Keratinocyte (primary cell): ENCODE measurements at regions not wholly inside any gene's neighbourhood (a gene's known extent, or its start where the extent isn't known, plus 50 kb on each side); places are given as distances from the start of the nearest gene placed in this dataset.

Experiments used
- DNase-seq: peaks from one replicate; pipeline ENCODE4 v3.0.0-alpha.2; 2011; ENCODE audit warnings: low read depth, missing footprints, low spot score
- FAIRE-seq: peaks from 2 replicates; lab custom pipeline; 2011; peaks lifted over from hg19 to GRCh38; lab: Jason Lieb, UNC
- H2AFZ ChIP-seq: 2 replicates; pipeline ENCODE4 v1.6.0; 2012; ENCODE audit warnings: low read length, control low read depth, inconsistent platforms; ENCODE audit not compliant: control insufficient read depth
- H3K27ac ChIP-seq: 2 replicates; pipeline ENCODE4 v1.5.1; 2011; ENCODE audit warnings: low read length; ENCODE audit not compliant: control insufficient read depth, insufficient read depth
- H3K27me3 ChIP-seq: 3 replicates; pipeline ENCODE4 v1.6.0; 2011; ENCODE audit warnings: low read length; ENCODE audit not compliant: control insufficient read depth, insufficient read depth; ENCODE audit errors: extremely low read depth
- H3K36me3 ChIP-seq, 2 experiments: 2 replicates in 1 of 2; 3 replicates in 1 of 2; pipeline ENCODE4 v1.5.1; 2011; ENCODE audit warnings: low read length in 2 of 2, mild to moderate bottlenecking in 1 of 2; ENCODE audit not compliant: control insufficient read depth in 2 of 2, insufficient read depth in 2 of 2; ENCODE audit errors: extremely low read depth in 1 of 2
- H3K4me1 ChIP-seq: 3 replicates; pipeline ENCODE4 v1.5.1; 2011; ENCODE audit warnings: low read length; ENCODE audit not compliant: control insufficient read depth, insufficient read depth; ENCODE audit errors: extremely low read depth
- H3K4me2 ChIP-seq: 3 replicates; pipeline ENCODE4 v1.6.0; 2011; ENCODE audit warnings: low read depth, low read length; ENCODE audit not compliant: control insufficient read depth, insufficient read depth; ENCODE audit errors: extremely low read depth
- H3K4me3 ChIP-seq, 3 experiments: fragments of 200-600 bp in 1 of 3; sonication (generic) in 1 of 3; 2 replicates in 2 of 3; 3 replicates in 1 of 3; pipeline ENCODE4 v1.5.1; 2011 to 2016; ENCODE audit warnings: low read length in 3 of 3, mild to moderate bottlenecking in 3 of 3, control low read depth in 2 of 3, inconsistent platforms in 1 of 3, low read depth in 1 of 3, mixed read lengths in 1 of 3, mixed run types in 1 of 3, moderate library complexity in 1 of 3; ENCODE audit not compliant: control insufficient read depth in 2 of 3, insufficient read depth in 2 of 3; ENCODE audit errors: extremely low read depth in 1 of 3
- H3K79me2 ChIP-seq: 2 replicates; pipeline ENCODE4 v1.6.0; 2012; ENCODE audit warnings: low read length; ENCODE audit not compliant: control insufficient read depth, insufficient read depth
- H3K9ac ChIP-seq: 3 replicates; pipeline ENCODE4 v1.6.0; 2011; ENCODE audit warnings: low read length; ENCODE audit not compliant: control insufficient read depth, insufficient read depth; ENCODE audit errors: extremely low read depth
- H3K9me1 ChIP-seq: 3 replicates; pipeline ENCODE4 v1.6.0; 2011; ENCODE audit warnings: low read length; ENCODE audit not compliant: control insufficient read depth, insufficient read depth; ENCODE audit errors: extremely low read depth
- H3K9me3 ChIP-seq: 2 replicates; pipeline ENCODE4 v1.5.1; 2012; ENCODE audit warnings: low read depth, low read length; ENCODE audit not compliant: control insufficient read depth
- H4K20me1 ChIP-seq: 3 replicates; pipeline ENCODE4 v1.6.0; 2011; ENCODE audit warnings: low read length; ENCODE audit not compliant: control insufficient read depth, insufficient read depth; ENCODE audit errors: extremely low read depth
- EZH2 ChIP-seq: IDR thresholded peaks from one replicate; pipeline ENCODE4 v1.6.1; 2012; ENCODE audit warnings: inconsistent platforms, mild to moderate bottlenecking, low read length, moderate library complexity
- dilution Hi-C: fragments of 300-500 bp; cut with MboI; formaldehyde crosslinking; loops from one replicate; pipeline ENCODE4 v1.7.0; 2020; ENCODE audit warnings: low sequenced_read_pairs; ENCODE audit not compliant: extremely low pct_ligation_motif_present
- TF ChIP-seq, protein P1 (sequence below), 3 experiments: IDR thresholded peaks in 1 of 3; conservative IDR thresholded peaks in 1 of 3; optimal IDR thresholded peaks in 1 of 3; 2 replicates in 2 of 3; 3 replicates in 1 of 3; pipeline versions ENCODE3 to v1.5.1; 2011; ENCODE audit warnings: low read length in 3 of 3, mild to moderate bottlenecking in 3 of 3, moderate library complexity in 2 of 3, control low read depth in 1 of 3, inconsistent platforms in 1 of 3; ENCODE audit not compliant: insufficient read depth in 2 of 3; ENCODE audit errors: extremely low read depth in 1 of 3

DNA sequence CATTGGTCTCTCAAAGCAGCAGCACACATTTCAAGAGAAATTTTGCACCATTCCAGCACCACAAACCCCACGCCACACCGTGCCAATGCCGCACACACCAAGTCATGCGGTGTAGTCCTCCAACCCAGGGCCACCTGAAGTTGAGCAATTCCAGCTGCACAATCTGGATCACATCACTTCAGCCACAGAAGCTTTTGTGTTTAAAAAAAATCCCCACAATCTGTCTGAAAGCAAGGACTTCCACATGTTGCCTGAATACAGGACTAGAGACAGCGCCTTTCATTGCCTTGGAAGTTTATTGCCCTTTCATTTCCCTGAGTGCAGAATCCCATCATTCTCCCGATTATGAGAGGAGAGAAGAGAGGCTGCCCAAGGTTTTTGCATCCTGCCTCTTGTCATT is 175.6 kb upstream of the BCL6 start:
- Histone ChIP-seq H3K36me3 (no peaks in the 10 kb centered on the region), H3K4me1 (peaks cover 24% of the 10 kb centered on the region), H3K27ac (no peak overlapping the region), H3K27me3 (no peaks in the 10 kb centered on the region), H3K4me2 (no peak overlapping the region), H3K79me2 (no peaks in the 10 kb centered on the region), H3K9me3 (peaks cover 2% of the 10 kb centered on the region), H3K4me3 (no peak overlapping the region), H3K9me1 (no peaks in the 10 kb centered on the region), H2AFZ (no peak overlapping the region), H4K20me1 (no peaks in the 10 kb centered on the region), H3K9ac (no peak overlapping the region)
- no peak for FAIRE-seq
- DNase-seq: no peak
- TF ChIP-seq EZH2: no peak
- TF ChIP-seq, protein P1, sequence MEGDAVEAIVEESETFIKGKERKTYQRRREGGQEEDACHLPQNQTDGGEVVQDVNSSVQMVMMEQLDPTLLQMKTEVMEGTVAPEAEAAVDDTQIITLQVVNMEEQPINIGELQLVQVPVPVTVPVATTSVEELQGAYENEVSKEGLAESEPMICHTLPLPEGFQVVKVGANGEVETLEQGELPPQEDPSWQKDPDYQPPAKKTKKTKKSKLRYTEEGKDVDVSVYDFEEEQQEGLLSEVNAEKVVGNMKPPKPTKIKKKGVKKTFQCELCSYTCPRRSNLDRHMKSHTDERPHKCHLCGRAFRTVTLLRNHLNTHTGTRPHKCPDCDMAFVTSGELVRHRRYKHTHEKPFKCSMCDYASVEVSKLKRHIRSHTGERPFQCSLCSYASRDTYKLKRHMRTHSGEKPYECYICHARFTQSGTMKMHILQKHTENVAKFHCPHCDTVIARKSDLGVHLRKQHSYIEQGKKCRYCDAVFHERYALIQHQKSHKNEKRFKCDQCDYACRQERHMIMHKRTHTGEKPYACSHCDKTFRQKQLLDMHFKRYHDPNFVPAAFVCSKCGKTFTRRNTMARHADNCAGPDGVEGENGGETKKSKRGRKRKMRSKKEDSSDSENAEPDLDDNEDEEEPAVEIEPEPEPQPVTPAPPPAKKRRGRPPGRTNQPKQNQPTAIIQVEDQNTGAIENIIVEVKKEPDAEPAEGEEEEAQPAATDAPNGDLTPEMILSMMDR (optimal IDR thresholded peaks at IDR 0.05 in 1 of 3, IDR thresholded peaks at IDR 0.05 in 1 of 3, conservative IDR thresholded peaks at IDR 0.05 in 1 of 3; ENCODE audit: extremely low read depth in 1 of 3, insufficient read depth in 2 of 3, low read length in 3 of 3): no peak
- dilution Hi-C loops: no loop called here

DNA sequence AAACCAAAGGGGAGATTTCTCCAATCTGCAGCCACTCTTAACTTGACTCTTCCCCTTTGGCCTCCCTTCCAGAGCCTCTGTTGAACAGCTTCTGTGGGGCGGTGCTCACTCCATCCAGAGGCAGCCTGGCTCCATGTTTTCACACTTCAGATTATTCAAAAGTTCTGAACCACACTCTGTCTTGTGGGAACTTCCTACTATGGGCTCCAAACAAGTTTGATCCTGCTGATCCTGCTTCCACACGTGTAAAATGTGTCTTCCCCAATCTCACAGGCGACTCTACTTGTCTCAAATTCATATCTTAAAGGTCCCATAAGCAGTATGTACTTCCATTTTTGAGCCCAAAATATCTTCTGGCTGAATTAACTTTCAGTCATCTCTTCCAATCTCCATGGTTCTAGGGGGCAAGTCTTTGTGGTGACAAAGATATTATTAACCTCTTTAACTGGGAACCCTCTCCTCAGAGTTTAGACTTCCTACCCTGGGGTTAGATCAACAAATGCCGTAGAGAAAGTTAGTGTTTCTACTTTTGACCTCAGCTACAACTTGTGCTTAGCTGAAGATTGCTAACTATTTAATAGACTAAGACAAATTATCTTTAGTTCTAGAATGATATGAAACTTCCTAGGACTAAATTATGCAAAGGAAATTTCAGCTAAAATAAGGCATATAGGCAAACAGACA is 176.3 kb upstream of the BCL6 start:
- dilution Hi-C loops: no loop called here
- Histone ChIP-seq H3K4me2 (peak overlapping the region; percentile 61), H3K9me3 (peaks cover 2% of the 10 kb centered on the region), H3K27me3 (no peaks in the 10 kb centered on the region), H2AFZ (peak overlapping the region; percentile 80), H3K27ac (no peak overlapping the region), H3K4me3 (no peak overlapping the region), H4K20me1 (no peaks in the 10 kb centered on the region), H3K9me1 (no peaks in the 10 kb centered on the region), H3K79me2 (no peaks in the 10 kb centered on the region), H3K36me3 (no peaks in the 10 kb centered on the region), H3K9ac (no peak overlapping the region), H3K4me1 (peaks cover 24% of the 10 kb centered on the region)
- TF ChIP-seq, protein P1 (optimal IDR thresholded peaks at IDR 0.05 in 1 of 3, IDR thresholded peaks at IDR 0.05 in 1 of 3, conservative IDR thresholded peaks at IDR 0.05 in 1 of 3; ENCODE audit: extremely low read depth in 1 of 3, insufficient read depth in 2 of 3, low read length in 3 of 3): no peak
- TF ChIP-seq EZH2: no peak
- DNase-seq (no peak), FAIRE-seq (peak; percentile 36)
